ENCODE measurements at regions not wholly inside any gene's neighbourhood (a gene's known extent, or its start where the extent isn't known, plus 50 kb on each side); places are given as distances from the start of the nearest gene placed in this dataset.

DNA sequence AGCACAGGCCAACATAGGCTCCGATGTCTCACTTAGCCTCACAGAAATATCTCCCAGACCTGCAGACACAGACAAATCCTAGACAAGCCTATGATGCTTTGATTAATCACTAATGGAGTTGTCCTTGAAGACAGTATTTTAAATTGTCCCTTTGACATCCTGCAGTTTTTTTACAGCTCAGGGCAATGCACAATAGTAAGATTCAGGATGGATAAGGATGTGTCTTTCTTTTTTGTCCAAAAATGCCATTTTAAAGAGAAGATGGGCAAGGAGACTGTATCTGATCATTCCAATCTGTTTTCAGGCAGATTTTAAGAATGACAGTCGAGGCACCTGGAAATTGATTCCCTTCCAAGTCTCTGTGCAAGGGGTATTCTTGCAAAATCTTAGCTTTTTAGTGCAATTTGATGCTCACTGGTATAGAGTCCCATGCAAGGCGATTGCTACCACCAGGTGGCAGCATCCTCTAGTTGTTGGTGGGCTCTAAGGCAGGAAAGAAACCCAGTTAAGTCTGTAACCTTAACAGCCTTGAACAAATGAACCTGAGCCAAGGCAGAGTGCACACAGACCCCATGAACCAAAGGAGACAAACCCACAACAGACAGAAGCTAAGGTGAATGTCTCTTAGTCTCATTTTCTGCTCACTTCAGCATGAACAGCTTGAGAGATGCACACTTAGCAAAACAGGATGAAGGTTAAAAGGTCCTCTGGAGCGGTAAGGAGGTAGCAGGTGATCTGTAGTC lies 51.2 kb upstream of the MINAR1 start:
- TF ChIP-seq, protein P1, sequence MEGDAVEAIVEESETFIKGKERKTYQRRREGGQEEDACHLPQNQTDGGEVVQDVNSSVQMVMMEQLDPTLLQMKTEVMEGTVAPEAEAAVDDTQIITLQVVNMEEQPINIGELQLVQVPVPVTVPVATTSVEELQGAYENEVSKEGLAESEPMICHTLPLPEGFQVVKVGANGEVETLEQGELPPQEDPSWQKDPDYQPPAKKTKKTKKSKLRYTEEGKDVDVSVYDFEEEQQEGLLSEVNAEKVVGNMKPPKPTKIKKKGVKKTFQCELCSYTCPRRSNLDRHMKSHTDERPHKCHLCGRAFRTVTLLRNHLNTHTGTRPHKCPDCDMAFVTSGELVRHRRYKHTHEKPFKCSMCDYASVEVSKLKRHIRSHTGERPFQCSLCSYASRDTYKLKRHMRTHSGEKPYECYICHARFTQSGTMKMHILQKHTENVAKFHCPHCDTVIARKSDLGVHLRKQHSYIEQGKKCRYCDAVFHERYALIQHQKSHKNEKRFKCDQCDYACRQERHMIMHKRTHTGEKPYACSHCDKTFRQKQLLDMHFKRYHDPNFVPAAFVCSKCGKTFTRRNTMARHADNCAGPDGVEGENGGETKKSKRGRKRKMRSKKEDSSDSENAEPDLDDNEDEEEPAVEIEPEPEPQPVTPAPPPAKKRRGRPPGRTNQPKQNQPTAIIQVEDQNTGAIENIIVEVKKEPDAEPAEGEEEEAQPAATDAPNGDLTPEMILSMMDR (IDR thresholded peaks at IDR 0.05; ENCODE audit: insufficient read depth, low read length, poor library complexity, severe bottlenecking), result peak; percentile 73
- TF ChIP-seq EZH2phosphoT487 (conservative IDR thresholded peaks at IDR 0.05; ENCODE audit: low read length), result no peak

Measured in SU-DHL-6 (cell line).